ENCODE measurements at regions not wholly inside any gene's neighbourhood (a gene's known extent, or its start where the extent isn't known, plus 50 kb on each side); places are given as distances from the start of the nearest gene placed in this dataset.

DNA sequence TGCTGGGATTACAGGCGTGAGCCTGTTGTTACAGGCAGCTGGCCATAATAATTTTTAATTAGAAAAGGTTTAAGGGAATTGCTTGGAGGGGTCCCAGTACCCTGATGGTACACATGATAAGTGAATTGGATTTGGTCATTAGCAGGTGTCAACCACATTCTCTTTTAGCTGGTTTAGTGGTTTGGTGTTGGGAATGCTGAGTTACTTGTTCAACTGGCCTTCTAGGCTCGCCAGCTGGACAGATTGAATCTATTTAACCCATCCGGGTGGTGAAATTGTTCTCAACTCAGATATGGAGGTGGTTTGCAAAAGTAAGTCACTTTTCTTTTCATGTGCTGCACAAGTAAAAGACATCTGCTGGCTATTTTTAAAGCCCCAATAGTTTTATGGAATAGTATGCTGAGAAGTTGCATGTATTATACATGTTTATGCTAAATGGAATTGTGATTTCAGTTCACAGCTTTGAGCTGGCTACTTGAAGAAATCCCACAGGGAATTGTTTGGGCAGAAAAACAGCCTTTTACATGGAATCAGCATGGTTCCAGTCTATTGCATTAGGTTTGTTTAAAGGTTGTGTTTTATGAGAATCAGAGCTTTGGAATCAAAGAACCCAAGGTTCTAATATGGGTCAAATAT is 149.8 kb upstream of the SLC28A3 start:
- Histone ChIP-seq H3K9me2 (ENCODE audit: low read depth, low read length) (no peaks in the 10 kb centered on the region), H2AFZ (ENCODE audit: low read length) (no peak overlapping the region), H4K20me1 (ENCODE audit: insufficient read depth, low read length) (no peaks in the 10 kb centered on the region), H3K9ac (ENCODE audit: low read length) (no peak overlapping the region), H3K4me3 (ENCODE audit: low read depth, low read length, poor library complexity, severe bottlenecking) (no peak overlapping the region), H3K4me2 (ENCODE audit: low read length) (no peak overlapping the region), H3K27me3 (ENCODE audit: insufficient read depth, low read length) (no peaks in the 10 kb centered on the region), H3K27ac (ENCODE audit: low read depth, low read length, poor library complexity, severe bottlenecking) (no peak overlapping the region), H3K79me2 (ENCODE audit: insufficient read depth, low read length) (no peaks in the 10 kb centered on the region), H3K4me1 (ENCODE audit: insufficient read depth, low read length, severe bottlenecking) (no peaks in the 10 kb centered on the region), H3F3A (ENCODE audit: insufficient read depth, low read length) (no peaks in the 10 kb centered on the region), H3K9me3 (ENCODE audit: low read length) (no peaks in the 10 kb centered on the region), H3K36me3 (ENCODE audit: insufficient read depth, low read length) (no peaks in the 10 kb centered on the region)
- no peak for TF ChIP-seq EZH2 (IDR thresholded peaks at IDR 0.05; ENCODE audit: borderline replicate concordance, low read length)
- TF ChIP-seq, protein P1, sequence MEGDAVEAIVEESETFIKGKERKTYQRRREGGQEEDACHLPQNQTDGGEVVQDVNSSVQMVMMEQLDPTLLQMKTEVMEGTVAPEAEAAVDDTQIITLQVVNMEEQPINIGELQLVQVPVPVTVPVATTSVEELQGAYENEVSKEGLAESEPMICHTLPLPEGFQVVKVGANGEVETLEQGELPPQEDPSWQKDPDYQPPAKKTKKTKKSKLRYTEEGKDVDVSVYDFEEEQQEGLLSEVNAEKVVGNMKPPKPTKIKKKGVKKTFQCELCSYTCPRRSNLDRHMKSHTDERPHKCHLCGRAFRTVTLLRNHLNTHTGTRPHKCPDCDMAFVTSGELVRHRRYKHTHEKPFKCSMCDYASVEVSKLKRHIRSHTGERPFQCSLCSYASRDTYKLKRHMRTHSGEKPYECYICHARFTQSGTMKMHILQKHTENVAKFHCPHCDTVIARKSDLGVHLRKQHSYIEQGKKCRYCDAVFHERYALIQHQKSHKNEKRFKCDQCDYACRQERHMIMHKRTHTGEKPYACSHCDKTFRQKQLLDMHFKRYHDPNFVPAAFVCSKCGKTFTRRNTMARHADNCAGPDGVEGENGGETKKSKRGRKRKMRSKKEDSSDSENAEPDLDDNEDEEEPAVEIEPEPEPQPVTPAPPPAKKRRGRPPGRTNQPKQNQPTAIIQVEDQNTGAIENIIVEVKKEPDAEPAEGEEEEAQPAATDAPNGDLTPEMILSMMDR (IDR thresholded peaks at IDR 0.05; ENCODE audit: low read length), result no peak

DNA sequence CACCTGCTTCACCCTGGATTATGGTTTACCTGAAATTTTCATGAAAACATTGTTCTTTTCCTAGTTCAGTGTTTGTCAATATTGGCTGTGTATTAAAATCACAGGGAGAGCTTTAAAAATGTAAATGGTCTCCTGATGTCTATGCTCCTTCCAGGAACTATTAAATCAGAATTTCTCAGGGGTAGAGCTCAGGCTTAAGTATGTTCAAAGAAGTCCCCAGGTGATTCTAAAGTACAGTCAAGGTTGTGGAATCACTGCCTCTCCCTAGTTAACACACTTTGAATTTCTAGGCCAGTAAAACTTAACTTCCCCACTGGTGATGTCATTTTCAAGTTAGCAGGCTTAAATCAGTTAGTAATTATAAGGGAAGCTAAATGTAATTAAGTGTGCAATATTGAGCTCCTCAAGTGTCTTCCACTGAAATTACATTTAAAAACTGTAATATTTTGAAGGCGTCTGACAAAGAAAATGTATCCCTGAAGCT is 150.3 kb upstream of the SLC28A3 start:
- Histone ChIP-seq H3F3A (ENCODE audit: insufficient read depth, low read length) (no peaks in the 10 kb centered on the region), H3K9me2 (ENCODE audit: low read depth, low read length) (no peaks in the 10 kb centered on the region), H3K4me2 (ENCODE audit: low read length) (no peak overlapping the region), H3K9me3 (ENCODE audit: low read length) (no peaks in the 10 kb centered on the region), H3K27me3 (ENCODE audit: insufficient read depth, low read length) (no peaks in the 10 kb centered on the region), H4K20me1 (ENCODE audit: insufficient read depth, low read length) (no peaks in the 10 kb centered on the region), H3K79me2 (ENCODE audit: insufficient read depth, low read length) (no peaks in the 10 kb centered on the region), H3K4me1 (ENCODE audit: insufficient read depth, low read length, severe bottlenecking) (no peaks in the 10 kb centered on the region), H2AFZ (ENCODE audit: low read length) (no peak overlapping the region), H3K4me3 (ENCODE audit: low read depth, low read length, poor library complexity, severe bottlenecking) (no peak overlapping the region), H3K27ac (ENCODE audit: low read depth, low read length, poor library complexity, severe bottlenecking) (no peak overlapping the region), H3K9ac (ENCODE audit: low read length) (no peak overlapping the region), H3K36me3 (ENCODE audit: insufficient read depth, low read length) (no peaks in the 10 kb centered on the region)
- no peak for TF ChIP-seq EZH2 (IDR thresholded peaks at IDR 0.05; ENCODE audit: borderline replicate concordance, low read length)
- TF ChIP-seq, protein P1 (IDR thresholded peaks at IDR 0.05; ENCODE audit: low read length), result no peak

DNA sequence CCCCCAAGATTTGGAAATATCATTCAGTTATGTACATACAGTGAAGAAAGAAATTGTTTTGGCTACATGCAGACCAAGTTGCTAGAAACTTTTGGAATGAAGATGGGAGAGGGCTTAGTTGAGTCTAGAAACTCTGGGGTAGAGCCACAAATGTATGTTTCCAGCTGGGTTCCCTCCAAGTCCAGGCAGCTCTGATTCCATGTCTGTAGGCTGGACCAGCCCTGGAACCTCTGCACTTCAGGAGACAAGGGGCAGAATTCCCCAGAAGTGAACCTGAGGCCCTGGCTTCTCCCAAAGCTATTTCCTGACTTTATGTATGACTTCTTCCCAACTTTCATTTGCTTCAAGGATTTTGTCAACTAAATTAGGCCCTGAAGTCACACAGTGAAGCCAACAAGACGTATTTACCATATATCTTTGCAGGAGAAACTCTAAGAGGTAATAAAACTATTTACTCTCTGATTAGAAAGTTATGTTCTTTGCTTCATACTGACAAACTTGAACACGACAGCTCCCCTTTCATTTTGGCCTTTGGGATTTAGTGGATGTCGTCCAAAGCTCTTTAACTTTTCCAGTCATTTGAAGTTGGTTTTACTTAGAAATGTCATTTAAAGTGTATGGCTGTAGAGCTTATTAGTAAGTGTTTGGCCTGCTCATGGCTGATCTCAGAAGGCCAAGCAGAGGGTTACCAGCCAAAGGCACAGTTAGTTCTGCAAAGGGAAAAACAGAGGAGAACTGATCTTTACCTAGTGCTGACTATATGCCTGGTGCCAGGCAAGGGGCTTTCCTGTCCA is 152.0 kb upstream of the SLC28A3 start:
- no peaks in the 10 kb centered on the region for H3K4me1 ChIP-seq (ENCODE audit: insufficient read depth, low read length, severe bottlenecking)
- H3K27me3 ChIP-seq (ENCODE audit: insufficient read depth, low read length), result no peaks in the 10 kb centered on the region
- H3K27ac ChIP-seq (ENCODE audit: low read depth, low read length, poor library complexity, severe bottlenecking), result no peak overlapping the region
- H3K79me2 ChIP-seq (ENCODE audit: insufficient read depth, low read length), result no peaks in the 10 kb centered on the region
- no peak overlapping the region for H2AFZ ChIP-seq (ENCODE audit: low read length)
- no peaks in the 10 kb centered on the region for H4K20me1 ChIP-seq (ENCODE audit: insufficient read depth, low read length)
- no peaks in the 10 kb centered on the region for H3K36me3 ChIP-seq (ENCODE audit: insufficient read depth, low read length)
- H3K9ac ChIP-seq (ENCODE audit: low read length), result no peak overlapping the region
- H3K9me2 ChIP-seq (ENCODE audit: low read depth, low read length), result no peaks in the 10 kb centered on the region
- H3K9me3 ChIP-seq (ENCODE audit: low read length), result no peaks in the 10 kb centered on the region
- H3K4me3 ChIP-seq (ENCODE audit: low read depth, low read length, poor library complexity, severe bottlenecking), result no peak overlapping the region
- no peak for TF ChIP-seq EZH2 (IDR thresholded peaks at IDR 0.05; ENCODE audit: borderline replicate concordance, low read length)
- TF ChIP-seq, protein P1 (IDR thresholded peaks at IDR 0.05; ENCODE audit: low read length), result no peak
- H3K4me2 ChIP-seq (ENCODE audit: low read length), result no peak overlapping the region
- H3F3A ChIP-seq (ENCODE audit: insufficient read depth, low read length), result no peaks in the 10 kb centered on the region

Measured in OCI-LY1 (cell line).